HG03095 (cell line): ENCODE measurements at regions not wholly inside any gene's neighbourhood (a gene's known extent, or its start where the extent isn't known, plus 50 kb on each side); places are given as distances from the start of the nearest gene placed in this dataset.
"Not testable (repeated sequence)": the region's sequence is repeated elsewhere in the genome, so short reads cannot be mapped to it uniquely, and the experiment has no call there.

Experiments used
- ATAC-seq: cut with Tn5 transposase; IDR thresholded peaks from one replicate; pipeline ENCODE4 v1.9.1; 2021; ENCODE audit warnings: moderate library complexity; ENCODE audit not compliant: unreplicated experiment

GRCh38 chr4:154035341-154035740 lies 246.5 kb upstream of the SFRP2 start:
- no peak for ATAC-seq

DNA sequence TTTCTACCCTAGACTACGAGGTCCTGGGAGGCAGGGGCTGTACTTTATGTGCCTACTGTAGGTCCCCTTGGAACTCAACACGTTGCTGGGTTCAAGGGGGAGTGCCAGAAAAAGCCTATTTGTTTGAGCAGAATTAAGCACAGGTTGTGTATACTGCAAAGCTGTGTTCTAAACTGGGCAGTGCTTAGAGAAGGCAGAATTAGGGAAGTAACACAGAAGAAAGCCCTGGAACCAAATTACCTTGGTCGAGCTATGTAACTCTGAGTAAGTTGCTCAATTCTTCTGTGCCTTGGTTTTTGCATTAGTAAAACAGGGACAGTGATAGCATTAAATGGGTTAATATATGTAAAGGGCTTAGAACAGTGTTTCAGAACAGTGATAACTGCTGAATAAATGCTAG lies 245.0 kb upstream of the SFRP2 start:
- no peak for ATAC-seq

DNA sequence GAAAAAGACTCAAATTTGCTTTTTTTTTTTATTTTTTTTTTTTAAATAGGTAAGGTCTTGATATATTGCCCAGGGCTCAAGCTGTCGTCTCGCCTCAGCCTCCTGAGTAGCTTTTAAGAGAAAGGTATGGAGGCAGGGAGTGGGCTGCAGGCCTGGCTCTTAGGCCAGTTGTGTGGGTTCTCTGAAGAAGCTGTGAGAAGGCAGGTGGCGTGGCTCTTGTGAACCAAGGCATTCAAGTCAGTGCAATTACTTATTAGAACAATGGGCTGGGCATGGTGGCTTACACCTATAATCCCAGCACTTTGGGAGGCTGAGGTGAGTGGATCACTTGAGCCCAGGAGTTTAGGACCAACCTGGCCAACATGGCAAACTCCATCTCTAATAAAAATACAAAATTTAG lies 244.0 kb upstream of the SFRP2 start:
- no peak for ATAC-seq

DNA sequence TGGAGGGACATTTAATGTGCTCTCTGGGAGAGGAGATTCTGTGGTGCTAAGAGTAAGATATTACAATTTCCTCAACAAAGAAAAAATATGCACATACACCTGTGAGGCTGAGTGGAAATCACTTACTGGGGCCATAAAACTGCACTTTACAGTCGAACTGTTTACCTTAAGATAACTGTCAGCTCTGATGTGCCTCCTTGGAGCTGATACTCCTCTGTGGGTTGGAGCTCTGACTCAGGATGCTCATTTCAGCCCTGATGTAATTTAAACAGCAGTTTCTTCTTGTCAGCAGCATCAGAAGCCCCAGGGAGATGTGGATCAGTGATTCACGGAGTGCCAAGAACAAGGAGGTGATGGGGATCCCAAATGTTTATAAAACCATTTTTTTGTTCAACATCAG lies 241.9 kb upstream of the SFRP2 start:
- ATAC-seq: no peak

DNA sequence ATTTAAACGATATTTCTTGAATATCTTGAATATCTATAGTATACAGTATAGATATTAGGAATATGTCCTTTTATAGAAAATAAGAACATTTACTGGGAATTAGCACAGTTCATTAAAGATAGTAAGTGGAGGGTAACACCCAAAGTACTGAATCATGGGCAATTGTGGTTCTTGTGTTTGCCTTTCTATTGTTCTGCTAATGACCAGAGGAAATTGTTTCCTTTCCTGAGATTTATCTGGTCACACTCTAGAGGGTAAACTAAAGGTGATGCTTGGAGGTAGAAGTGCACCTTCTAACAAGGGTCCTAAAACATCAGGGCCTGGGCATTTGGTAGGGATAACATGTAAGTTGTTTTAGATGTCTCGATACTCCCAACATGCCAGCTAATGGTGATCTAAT lies 241.3 kb upstream of the SFRP2 start:
- no peak for ATAC-seq

- no peak for ATAC-seq
These were observed 240.3 kb upstream of the SFRP2 start for GRCh38 chr4:154029171-154029570.

DNA sequence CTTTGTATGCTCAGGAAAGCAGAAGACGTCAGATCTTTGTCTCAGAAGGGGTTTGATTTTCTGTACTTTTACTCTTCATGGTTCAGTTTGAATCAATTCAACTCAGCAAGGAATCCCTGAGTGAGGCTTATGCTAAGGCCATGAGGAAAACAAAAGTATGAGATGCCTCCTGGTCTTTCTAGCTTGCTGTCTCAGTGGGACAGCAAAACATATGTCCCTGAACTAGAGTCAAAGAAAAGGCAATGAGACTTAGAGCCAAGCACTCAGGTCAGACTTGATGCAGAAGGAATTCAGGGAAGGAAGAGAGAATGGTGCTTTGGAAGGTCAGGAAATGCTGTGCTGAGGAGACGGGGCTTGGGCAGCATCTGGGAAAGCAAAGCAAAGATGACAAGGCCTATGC lies 236.2 kb upstream of the SFRP2 start:
- no peak for ATAC-seq

DNA sequence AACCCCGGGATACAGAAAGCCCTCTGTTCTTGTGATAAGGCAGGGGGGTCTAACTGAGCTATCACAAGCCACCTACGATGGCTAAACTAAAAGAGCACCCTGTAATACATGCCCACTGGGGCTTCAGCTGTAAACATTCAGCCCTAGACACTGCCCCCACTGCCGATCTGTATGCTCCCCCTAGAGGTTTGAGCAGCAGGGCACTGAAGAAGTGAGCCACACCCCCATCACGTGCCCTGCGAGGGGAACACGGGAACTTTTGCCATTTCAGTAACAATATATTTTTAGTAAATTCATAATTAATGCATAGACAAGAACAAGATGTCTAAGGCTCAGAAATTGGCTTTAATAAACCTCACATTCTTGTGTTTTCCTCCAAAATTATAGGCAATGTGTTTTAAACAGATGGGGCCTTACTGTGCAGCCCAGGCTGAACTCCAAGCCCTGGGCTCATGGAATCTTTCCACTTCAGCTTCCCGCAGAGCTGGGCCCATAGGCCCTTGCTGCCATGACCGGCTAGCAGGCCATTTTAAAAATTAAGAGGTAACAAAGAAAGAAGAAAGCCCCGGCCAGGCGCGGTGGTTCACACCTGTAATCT lies 235.3 kb upstream of the SFRP2 start:
- no peak for ATAC-seq

DNA sequence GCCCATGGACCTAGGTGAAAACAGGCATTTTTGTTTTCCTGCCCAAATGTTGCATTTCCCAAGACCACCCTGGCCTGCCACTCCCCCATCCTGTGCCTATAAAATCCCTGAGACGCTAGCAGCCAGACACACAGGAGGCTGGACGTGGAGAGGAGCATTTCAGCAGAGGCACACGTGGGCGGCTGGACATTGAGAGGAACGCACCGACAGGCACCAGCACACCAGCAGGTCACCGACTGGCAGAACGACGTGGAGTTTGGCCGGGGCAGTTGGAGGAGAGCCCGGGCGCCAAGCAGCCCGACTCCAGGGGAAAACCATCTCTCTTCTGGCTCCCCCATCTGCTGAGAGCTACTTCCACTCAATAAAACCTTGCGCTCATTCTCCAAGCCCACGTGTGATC lies 234.8 kb upstream of the SFRP2 start:
- ATAC-seq: not testable (repeated sequence)

DNA sequence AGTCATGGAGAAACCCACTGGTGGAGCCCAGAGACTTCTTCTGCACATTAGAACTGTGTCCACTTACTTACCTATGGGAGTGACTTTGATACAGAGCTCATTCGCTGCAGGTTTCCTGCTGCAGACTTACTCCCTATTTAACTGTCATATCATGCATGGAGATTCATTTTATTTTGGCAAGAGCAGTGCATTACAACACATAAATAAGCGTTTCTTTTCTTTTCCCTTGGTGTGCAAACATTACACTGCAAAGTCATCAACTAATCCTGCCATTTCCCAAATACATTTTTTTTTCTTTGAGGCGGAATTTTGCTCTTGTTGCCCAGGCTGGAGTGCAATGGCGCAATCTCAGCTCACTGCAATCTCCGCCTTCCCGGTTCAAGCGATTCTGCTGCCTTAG lies 230.9 kb upstream of the SFRP2 start:
- ATAC-seq: no peak

DNA sequence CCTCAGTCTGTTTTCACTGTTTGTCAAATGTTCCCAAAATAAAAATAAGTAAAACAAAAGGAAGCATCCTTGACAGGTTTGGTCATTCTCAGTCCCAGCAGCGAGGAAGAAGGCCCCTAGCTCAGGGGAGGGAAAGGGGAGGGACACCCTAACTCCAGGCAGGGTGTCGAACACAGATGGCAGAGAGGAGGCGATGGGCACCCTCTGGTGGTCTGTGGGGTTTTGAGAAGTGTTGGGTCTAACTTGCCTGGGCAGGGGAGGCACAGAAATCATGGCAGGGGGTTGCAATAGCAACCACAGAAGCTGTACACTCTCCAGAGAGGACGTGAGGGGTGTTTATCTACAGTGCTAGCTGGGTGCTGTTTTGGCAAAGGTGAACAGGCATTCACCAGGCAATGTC lies 229.8 kb upstream of the SFRP2 start:
- no peak for ATAC-seq

DNA sequence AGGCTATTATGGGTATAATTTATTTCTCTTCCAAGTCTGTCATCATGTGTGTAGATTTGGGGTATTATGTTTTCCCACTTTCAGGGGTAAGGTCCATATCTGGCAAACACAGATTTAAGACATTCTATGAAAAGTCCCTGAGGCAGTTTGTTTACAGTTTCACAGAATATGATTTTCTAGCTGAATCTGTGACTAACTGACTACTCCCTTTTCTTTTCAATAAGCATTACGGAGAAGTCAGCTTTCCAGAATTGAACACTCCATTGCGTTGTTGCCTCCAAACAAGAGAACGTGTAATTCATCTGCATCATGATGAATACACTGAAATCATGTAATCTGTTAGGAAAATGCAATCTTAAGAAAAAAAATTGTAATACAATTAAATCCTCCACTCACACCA lies 226.7 kb upstream of the SFRP2 start:
- ATAC-seq: no peak

DNA sequence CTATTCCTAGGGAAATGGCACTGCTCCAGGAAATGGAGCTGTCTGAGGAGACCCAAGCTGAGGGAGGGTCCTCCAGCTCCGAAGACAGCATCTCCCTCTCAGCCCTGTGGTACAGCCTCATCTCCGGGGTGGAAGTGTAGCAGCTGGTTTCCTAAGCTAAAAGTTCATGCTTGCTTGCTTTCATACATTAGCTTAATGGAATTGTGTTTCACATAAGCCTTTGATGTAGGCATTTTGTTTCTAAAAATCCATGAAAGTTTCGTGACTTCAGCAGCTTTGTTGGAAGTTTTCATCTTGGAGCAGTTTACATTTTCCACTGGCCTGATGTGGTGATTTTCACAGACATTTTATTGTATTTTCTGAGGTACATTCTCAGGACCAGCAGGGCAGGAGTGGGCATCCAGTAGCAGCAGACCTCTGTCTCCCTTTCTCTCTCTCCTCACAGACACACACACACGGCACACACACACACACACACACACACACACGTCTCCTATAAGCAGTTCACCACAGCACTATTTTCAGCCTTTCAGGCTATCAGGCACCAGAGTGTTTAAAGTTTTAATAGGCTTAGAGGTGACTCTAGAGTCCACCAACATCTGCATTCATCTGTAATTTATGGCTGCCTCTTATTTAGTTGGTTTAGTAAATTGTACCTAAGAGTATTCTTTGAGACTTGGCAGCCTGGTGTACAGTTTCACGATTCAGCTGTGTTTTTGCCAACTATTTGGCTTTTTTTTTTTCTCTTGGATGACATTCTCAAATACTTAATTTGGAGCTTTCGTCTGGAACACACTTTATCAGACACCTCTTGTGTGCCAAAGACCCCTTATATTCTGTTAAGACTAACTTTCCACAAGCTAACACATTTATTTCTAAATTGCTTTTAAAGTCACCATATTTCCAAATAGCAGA lies 225.8 kb upstream of the SFRP2 start:
- ATAC-seq: no peak

DNA sequence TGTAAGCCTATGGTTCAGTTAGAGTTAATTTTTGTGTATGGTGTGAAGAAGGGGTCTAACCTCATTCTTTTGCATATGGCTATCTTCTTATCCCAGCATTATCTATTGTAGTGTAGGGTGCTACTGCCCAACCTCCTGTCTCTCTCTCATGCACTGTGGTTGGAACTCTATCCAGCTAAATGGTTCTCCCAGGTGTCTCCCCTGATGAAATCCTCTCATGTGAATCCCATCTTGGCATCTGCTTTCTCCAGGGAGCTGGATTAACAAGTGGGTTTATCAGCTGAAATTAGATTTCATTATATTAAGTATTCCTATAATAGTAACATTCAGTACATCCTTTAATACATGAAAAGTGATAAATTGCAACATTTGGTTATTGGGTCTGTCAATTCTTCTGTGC lies 224.7 kb upstream of the SFRP2 start:
- ATAC-seq: no peak

- ATAC-seq: no peak
These were observed 221.5 kb upstream of the SFRP2 start for GRCh38 chr4:154010371-154010770.

DNA sequence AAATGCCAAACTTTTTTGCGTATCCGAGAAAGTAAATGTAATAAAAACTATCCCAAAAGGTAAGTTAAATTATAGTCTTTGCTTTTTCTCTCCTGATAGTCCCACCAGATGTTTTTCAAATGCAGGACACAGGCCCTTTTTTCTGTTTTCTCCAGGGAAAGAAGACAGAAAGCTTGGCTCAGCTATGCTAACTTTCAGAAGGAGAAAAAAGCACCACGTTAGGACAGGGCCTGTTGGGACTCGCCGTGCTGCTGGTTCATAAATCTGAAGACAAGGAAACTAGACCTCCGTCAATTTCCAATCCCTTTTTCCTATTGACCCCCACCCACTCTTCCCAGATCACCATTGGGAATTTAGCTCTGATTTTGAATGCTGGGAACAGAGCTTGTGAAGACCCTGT lies 220.9 kb upstream of the SFRP2 start:
- no peak for ATAC-seq

DNA sequence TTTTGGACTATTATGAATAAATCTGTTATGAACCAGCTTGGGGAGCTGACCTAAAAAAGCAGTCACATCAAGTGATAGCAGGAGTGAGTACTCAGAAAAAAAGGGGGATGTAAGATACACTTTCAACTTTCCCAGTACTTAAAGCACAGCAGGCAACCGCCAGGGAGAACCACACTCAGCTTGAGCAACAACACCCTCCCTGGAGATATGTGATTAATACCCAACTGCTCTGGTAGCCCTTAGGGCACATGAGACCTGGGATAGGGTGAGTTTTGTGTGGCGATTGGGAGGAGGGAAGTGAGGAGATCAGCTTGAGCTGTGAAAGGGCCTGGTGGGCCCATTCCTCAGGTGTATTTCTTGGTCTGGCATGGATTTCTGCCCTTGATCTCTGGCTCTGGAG lies 220.3 kb upstream of the SFRP2 start:
- no peak for ATAC-seq

GRCh38 chr4:154005171-154005520 lies 216.3 kb upstream of the SFRP2 start:
- no peak for ATAC-seq

- ATAC-seq: no peak
These were observed 215.8 kb upstream of the SFRP2 start for GRCh38 chr4:154004507-154005170.

DNA sequence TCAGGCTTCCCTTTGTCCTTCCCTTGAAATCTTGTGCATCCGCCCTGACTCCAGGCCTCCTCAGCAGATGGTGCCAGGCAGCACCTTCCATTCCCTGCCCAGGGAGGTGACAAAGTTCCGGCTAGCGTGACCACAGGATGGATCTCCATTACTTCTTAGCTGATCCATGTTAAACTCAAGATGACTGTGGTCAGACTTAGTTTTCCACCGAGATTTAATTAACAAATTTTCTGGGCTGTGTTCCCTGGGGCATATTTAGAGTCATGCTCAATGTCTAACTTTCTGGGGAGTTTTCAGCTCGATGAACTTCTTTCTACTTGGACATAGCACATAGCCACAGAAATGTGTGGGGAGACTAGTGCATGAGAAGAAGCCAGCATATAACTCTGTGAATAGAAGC lies 215.1 kb upstream of the SFRP2 start:
- no peak for ATAC-seq

- ATAC-seq: no peak
These were observed 214.5 kb upstream of the SFRP2 start for GRCh38 chr4:154003378-154003777.

GRCh38 chr4:154001193-154001592 lies 212.3 kb upstream of the SFRP2 start:
- no peak for ATAC-seq
